Activated CD4-positive, CD25-positive, alpha-beta regulatory T cell treated with anti-CD3 and anti-CD28 coated beads, Interleukin-2, amount 50 U/mL, for 72 hours (primary cell): ENCODE measurements at regions not wholly inside any gene's neighbourhood (a gene's known extent, or its start where the extent isn't known, plus 50 kb on each side); places are given as distances from the start of the nearest gene placed in this dataset.

Experiments used
- DNase-seq: peaks from one replicate; pipeline ENCODE4 v3.0.0; 2021

DNA sequence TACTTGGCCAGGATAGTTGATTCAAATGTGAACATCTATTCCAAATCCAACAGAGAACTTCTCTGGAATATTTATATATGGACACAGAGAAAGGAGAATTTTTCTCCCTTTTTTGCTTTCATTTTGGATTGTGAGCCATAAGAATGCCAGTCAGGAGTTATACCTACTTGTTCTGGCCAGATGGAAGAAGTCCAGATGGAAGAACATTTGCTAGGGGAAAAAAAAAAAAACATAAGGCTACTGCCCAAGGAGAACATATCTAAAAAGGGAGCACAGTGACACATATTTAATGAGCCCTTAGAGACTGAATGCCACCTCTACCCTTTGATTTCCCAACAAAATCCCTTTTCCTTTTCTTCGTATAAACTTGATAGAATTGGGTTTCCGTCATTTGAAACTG is 61.7 kb upstream of the PPP2R2B start:
- no peak for DNase-seq

DNA sequence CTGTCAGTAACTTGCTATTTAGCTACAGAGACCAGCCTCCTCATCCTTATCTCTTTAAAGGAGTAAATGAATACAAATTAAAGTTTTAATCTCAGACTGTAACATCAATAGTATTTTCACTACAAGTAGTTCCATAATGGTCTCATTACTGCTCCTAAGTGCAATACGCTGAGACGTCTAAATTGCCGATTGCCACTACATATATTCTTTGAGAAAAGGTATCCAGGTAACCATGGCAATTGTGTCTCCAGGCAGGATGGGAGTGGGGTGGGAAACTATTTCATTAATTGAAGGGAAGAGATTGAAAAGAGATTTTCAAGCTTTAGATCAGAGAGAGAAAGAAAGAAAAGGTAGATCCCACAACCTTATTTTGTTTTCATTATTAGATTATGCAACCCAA is 65.5 kb upstream of the PPP2R2B start:
- DNase-seq = no peak

DNA sequence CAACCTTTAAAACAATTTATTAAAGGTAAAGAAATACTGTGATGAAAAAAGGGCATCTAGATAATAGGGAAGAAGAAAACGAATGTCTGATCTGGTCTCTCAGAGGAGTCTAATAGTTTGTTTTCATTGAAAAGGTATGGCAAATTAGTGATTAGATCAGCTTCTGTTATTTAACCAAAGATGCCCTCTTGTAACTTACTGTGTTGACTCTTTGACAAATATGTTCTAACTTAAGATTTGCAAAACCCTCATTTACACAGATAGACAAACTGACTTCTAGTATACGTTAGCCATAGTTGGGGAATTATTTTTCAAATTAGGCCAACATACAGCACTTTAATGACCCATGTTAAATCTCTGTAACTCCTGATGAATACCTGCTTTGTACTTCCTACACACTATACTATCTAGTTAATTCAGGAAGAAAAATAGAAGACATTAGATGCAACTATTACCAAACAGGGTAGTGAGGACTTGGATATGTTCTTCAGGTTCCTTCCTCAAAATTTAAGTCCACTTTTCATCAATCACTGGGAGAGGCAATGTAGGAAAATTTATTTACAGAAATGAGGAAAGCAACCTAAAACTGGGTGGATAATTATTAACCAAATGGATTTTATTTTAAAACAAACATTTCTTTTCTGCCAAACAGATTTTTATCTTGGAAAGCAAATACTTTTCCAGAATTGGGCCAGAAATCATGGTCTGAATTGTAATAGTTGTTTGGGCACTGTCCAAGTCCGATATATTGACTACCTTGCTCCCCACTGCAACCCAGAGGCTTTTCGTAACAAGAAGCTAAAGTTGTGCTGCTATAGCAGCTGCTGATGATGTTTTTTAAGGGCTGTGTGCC is 66.4 kb upstream of the PPP2R2B start:
- DNase-seq = no peak

DNA sequence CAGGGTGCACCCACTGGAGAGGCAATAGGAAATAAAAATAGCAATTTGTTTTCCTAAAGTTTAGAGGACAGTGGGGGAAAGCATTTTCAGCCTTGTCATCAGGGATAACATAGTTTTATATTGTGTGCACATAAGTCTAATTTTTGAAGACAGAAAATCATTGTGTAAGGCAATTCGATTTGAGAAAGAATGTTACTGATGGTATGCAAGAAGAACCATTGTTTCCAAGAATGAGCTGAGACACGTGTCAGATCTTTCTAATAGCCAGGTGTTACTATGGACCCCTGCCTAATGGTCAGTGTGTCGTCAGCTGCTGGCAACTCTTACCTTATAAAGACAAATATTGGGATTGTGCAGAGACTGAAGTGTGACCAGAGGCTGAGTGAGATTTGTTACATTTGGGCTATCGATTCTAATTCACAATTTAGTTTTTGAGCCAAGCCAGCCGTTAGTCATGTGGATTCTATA is 67.1 kb upstream of the PPP2R2B start:
- DNase-seq = no peak

DNA sequence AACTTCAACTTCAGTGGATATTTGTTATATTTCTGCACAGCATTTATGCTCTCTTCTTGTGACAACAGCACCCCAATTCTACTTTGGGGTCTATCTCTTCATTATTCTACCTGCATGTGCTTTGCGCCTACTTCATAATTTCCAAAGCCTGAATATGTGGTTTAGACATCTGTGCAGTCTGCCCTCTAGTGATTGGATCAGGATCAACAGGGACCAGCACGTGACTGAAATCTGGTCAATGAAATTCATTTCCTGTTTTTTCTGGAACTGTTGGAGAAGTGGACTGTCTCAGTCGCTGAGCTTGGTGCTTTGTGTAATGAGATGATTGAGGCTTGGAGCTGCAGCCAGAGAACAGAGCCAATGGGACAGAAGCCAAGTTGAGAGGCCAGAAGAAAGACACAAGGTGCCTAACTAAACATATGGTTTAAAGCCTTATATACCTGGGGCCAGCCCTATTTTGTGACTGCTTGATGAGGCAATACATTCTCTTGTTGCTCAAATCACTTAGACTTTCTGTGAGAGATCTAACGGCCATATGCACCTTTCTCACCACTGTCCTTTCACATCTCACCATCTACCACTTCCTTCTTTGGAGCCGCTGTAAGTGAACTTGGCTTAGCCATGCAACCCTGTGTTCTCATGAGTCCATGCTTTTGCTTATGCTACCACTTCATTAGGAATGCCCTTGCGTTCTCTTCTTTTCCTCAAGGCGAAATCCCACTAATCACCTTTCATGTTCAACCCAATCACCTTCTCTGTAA is 68.8 kb upstream of the PPP2R2B start:
- no peak for DNase-seq

DNA sequence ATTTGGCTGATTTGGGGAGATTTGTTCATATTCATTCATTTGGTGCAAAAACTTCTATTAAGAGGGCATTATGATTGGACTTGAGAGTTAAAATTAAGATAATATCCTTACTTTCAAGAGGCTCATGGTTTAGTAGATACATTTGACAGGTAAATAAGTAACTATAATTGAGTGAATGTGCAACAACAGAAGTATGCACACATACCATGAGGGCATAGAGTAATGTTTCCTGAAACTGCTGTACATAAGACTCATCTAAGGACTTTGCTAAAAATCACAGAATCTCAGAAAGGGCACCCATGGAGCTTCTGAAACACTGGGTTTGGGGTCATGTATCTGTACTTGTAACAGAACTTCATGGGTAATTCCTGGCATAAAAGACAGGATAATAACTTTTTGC is 70.1 kb upstream of the PPP2R2B start:
- DNase-seq = no peak

DNA sequence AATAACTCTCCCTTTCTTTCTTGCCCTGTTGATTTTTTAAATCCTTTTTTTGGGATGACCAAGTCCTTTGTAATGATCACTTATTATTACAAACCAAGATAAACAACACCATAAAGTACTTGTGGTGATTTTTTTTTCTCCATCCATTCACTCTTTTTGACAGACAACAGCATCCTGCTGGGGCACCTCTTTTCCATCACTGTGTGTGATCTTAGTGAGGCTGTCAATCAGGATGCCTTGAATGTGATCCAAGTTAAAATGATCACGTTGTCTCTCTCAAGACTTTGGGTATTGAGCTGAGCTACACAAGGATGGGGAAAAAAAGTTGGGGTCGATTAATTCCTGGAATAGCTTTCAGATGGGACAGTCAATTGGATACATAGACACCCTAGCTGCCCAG is 73.6 kb upstream of the PPP2R2B start:
- no peak for DNase-seq

DNA sequence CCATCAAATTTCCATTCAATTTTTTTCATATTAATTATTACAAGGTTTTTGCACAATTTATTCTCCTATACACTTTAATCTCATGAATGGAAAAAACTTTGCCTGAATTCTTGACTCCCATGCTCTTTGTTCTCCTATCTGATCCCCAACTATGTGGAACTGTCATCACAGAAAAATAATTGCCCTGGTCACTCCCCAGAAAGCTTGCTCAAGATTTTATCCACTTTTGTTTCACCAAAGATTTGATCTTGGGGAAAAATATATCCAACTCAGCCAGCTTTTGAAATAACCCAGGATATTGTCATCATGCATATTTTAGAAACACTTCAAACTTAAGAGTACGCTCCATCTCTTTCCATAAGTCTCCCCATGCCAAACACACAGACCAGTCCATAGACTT is 77.7 kb upstream of the PPP2R2B start:
- DNase-seq = no peak

DNA sequence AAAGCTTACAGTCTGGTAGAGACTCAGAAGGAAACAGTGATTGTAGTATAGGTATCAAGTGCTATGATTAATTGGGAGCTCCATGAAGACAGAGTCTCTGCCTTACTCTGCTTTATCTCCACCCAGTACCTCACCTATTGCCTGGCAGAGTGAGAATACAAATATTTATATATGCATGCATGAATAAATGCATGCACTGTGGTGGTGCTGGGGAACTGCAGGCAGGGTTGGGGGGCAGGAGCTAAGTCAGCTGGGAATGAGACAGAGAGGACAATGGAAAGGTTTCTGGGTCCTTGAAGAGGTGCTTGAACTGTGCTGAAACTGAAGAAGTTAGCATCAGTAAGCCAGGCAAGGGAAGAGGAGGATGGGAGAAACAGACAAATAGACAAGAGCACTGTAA is 80.8 kb upstream of the PPP2R2B start:
- no peak for DNase-seq

DNA sequence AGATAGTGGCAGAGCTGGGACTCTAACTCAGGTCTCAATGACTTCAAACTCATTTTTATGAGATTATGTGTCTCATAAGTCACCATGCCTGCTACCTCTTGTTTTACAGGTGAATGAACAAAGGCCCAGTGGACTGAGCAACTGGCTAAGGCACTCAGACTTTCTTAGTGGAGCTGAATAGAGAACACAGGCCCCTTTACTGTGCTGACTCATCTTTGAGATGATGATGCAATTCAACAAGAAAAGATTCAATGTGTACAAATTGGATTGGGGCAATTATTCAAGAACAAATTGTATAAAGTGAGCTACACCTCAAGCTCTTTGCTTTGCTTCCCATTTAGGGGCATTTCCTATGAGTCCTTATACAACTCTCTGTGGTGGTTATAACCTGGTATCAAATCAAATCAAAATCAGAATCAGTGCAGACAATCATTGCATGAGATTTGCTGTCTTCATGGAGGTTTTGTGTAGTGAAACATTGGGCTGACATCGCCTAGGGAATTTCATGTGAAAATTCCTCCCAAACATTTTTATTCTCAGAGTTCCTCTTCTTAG is 84.3 kb upstream of the PPP2R2B start:
- DNase-seq = no peak

DNA sequence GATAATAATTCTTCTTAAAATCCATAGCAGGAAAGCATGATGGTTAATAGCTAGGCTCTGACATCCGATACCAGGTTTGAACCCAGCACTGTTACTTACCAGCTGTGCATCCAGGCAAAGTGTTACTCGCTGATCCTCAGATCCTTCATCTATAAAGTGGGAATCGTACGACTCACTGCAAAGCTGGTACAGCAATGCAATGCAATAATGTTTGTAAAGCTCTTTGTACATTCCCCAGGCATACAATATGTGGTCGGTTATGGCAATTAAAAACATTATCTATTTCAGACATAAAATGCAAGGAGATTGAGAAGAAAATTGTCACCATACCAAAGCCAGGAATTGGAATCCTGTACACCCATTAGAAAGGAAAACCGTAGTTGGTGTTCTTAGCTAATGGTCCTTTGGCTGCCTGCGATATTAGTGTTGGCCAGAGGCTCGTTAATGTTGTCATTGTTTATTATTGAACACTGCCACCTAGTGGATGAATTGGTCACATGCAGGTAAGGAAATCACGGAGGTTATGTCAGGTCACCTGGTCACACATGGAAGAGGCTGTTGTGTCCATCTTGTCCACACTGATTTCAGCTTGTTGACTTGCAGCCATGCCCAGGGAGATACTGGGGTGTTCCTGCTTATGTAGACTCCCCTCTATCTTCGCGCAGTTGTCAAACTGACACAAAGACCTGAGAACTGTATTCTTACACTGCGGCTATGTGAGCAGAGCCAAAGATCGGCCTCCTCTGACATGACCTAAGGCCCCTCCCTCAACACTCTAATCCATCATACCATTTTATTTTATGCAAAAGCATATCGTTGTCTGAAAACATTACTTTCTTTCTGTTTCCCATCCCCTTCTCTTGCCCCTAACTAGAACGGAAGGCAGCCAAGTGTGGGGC is 87.5 kb upstream of the PPP2R2B start:
- peak; percentile 37 for DNase-seq

DNA sequence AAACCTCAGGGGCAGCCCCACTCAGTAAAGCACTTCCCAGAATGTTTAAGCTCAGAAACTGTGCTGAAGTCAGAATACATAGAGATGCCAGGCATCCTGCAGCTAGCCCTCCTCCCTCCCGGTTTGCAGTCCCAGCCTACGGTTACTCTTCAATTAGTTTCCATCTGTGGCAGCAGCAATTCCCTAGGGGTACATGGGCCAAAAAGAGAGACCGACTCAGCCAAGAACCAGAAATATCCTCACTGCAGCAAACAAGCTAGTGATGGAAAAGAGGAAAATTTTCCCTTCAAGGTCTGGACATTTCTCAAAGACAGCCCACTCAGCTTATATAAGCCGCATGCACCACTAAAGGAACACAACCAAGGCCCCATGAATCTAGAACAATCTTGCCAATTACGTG is 89.1 kb upstream of the PPP2R2B start:
- no peak for DNase-seq

DNA sequence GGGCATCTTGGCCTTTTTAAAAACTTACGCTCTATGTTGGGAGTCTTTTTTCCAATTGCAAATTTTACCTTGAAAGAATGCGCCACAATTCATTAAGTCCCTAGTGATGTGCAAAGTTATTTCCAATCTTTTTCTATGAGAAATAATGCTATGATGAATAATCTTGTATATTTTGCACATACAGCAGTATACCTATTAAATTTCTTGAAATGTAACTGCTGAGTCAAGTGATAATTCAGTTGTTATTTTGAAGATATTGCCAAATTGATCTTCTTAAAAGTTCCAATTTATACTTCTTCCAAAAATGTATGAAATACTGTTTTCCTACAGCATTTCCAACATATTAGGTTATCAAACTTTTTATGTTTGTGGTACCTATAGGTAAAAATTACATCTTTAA is 92.8 kb upstream of the PPP2R2B start:
- DNase-seq = no peak

DNA sequence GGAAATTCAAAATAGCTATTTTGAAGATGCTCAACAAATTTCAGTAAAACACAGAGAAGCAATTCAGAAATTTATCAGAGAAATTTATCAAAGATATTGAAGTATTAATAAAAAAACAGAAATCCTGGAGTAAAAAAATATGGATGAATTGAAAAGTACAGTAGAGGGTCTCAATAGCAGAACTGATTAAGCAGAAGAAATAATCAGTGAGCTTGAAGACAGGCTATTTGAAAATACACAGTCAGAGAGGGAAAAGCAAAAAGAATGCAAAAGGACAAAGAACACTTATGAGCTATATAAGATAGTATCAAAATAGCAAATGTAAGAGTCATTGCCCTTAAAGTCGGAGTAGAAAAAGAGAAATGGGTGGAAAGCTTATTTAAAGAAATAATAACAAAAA is 107.9 kb upstream of the PPP2R2B start:
- no peak for DNase-seq

DNA sequence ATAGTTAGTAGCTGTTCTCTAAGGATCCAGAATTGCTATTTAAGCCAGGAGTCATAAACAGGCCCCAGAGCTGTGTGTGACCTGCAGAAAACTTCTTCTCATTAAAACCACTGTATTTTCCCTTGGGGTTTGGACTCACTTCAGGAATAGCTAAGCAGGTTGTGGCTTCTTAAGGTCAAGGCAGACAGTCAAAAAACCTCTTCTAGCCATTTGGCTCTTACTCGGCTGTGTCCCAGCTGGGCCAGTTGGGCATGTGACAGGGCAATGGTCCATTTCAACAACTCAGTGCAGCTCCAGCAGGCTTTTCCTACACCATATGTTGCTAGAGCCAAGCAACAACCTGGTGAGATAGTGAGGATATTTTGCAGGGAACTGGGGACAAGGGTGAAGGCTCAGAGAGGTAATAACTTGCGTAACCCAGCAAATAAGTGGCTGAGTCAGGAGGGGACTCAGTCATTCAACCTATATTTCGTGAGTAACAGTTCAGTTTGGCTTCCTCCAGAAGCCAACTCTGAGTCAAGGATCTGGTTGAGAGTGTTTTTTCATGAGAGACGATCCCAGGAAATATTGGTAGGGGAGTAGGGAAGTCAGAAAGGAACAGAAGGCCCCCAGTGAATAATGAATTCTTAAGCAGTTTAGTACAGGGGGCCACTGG is 115.4 kb upstream of the PPP2R2B start:
- no peak for DNase-seq

DNA sequence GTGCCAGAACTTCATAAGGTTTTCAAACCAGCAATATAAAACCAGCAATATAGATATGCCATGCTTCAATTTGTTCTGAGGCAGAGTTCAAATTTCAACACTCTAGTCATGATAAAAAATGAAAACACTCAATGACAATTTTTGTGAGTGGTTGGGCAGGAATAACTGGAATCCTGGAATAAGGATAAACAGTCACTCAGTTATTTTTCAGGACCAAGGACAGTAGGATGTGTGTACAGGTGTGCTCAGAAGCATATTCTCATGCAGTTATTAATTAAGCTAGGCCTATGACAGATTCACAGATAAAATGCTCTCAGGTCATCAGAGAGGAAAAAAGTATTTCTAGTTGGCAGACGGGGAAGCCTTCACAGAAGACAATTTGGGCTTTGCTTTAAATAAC is 117.3 kb upstream of the PPP2R2B start:
- no peak for DNase-seq

DNA sequence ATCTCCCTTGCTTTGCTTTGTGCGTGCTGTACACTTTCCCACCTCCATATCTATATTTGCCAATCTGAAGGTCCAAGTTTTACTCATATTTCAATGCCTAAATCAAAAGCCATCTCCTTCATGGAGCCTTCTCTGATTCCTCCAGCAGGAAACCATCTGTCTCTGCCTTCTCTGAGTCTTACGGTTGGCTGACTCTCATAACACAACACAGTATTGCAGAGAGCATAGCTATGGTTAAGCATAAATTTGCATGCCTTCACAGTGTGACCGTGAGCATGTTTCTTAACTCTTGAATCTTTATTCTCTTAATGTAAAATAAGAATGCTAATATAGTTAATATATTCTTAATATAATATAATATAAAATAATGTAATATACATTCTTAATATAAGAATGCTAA is 136.8 kb upstream of the PPP2R2B start:
- no peak for DNase-seq

DNA sequence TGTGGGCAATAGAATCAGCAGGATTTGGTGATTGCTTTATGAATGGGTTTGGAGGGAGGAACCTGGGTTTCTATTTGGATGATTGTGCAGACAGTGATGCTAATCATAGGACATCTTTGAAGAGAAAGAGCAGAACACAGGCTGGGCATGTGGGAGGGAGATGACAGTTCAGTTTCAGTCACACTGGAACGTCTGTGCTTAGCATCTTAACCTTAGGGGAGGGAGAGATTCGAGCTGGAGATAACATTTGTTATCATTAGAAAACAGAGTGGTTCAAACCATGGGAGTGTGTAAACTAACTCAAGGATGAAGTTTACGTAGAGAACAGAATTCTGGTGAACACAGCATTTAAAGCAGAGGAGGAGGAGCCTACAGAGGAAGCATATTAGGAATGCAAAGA is 138.6 kb upstream of the PPP2R2B start:
- DNase-seq = no peak

DNA sequence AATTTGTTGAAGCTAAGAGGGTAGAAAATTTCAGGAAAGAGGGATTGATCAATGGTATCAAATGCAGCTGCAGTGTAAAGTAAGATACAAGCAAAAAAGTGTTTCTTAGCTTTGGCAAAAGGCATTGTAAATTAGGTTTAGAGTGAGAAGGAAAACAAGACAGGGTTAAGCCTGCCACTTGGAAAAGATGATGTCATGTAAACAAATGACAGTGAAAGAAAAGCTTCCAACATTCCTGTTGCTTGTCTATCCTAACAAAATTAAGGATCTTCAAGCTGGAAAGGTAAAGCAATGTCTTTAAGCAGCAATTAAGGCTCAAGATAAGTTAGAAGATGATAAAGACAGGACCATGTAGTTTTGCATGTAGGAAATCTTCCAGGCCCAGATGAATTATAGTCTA is 139.1 kb upstream of the PPP2R2B start:
- DNase-seq = no peak

DNA sequence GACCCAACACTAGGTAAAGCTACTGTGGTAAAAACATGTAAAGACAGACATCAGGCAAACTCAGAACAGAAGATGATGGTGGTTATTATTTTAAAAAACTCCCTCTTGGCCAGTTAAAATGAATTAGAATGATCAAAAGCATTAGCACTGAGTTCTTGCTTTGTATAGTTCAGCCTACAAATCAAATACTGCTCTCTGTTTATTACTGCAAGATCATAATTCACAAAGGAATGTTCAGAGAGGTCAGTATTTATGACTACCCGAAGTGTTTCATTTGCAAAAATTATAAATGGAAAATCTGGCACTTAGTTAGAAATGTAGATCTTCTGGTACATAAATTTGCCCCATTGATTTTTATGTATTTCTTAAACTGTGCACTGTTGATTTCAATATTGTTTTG is 140.3 kb upstream of the PPP2R2B start:
- no peak for DNase-seq

DNA sequence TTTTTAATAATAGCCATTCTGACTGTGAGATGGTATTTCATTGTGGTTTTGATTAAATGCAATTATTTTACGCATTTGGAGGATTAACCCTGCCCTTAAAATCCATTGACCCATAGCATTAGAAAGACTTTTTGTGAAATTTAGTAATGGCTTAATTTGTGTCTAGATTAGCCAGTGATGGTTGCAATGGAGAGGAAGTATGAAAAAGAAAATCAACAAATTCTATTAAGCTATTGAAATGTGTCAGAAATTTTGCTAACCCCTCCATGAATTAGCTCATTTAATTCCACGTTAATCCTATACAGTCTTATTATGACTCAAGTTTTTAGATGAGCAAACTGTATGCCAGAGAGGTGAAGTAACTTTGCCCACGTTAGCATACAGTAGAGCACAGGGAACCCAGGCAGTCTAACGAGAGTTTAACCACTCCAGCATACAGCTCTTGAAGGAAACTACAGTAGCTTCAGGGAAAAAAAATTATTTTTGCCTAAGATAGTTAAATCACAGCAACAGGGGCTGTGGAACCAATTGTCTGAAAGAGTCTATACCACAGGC is 158.2 kb upstream of the PPP2R2B start:
- DNase-seq = no peak
